GM18526 (cell line): ENCODE measurements at regions not wholly inside any gene's neighbourhood (a gene's known extent, or its start where the extent isn't known, plus 50 kb on each side); places are given as distances from the start of the nearest gene placed in this dataset.
A peak's percentile ranks its signal among the peaks of the same experiment; 100 is the strongest.

ENCODE experiments used
- POLR2A ChIP-seq: IDR thresholded peaks from 3 replicates; pipeline ENCODE4 v1.6.1; 2011; ENCODE audit not compliant: insufficient read length; ENCODE audit errors: extremely low read depth

GRCh38 chr12:124475295-124476010 is 92.0 kb downstream of the NCOR2 start:
- no peak for TF ChIP-seq POLR2A

- TF ChIP-seq POLR2A: no peak
Observed at GRCh38 chr12:124474709-124475108, 92.7 kb downstream of the NCOR2 start.

GRCh38 chr12:124472690-124473279 is 94.6 kb downstream of the NCOR2 start:
- TF ChIP-seq POLR2A: no peak

- no peak for TF ChIP-seq POLR2A
Observed at GRCh38 chr12:124471828-124472227, 95.6 kb downstream of the NCOR2 start.

- TF ChIP-seq POLR2A: no peak
Observed at GRCh38 chr12:124470806-124471205, 96.6 kb downstream of the NCOR2 start.

- no peak for TF ChIP-seq POLR2A
Observed at GRCh38 chr12:124470139-124470538, 97.3 kb downstream of the NCOR2 start.

GRCh38 chr12:124469193-124469888 is 98.1 kb downstream of the NCOR2 start:
- no peak for TF ChIP-seq POLR2A

- peak; percentile 49 for TF ChIP-seq POLR2A
Observed at GRCh38 chr12:124466216-124467128, 100.9 kb downstream of the NCOR2 start.

- TF ChIP-seq POLR2A: no peak
Observed at GRCh38 chr12:124465473-124465872, 101.9 kb downstream of the NCOR2 start.

- TF ChIP-seq POLR2A: no peak
Observed at GRCh38 chr12:124464830-124465229, 102.6 kb downstream of the NCOR2 start.

- no peak for TF ChIP-seq POLR2A
Observed at GRCh38 chr12:124464062-124464461, 103.3 kb downstream of the NCOR2 start.

- no peak for TF ChIP-seq POLR2A
Observed at GRCh38 chr12:124463341-124463921, 104.0 kb downstream of the NCOR2 start.

GRCh38 chr12:124462750-124463149 is 104.7 kb downstream of the NCOR2 start:
- no peak for TF ChIP-seq POLR2A

- no peak for TF ChIP-seq POLR2A
Observed at GRCh38 chr12:124461851-124462623, 105.4 kb downstream of the NCOR2 start.
